Suppressor macrophage treated with lipopolysaccharide for 4 hours (primary cell): ENCODE measurements at regions not wholly inside any gene's neighbourhood (a gene's known extent, or its start where the extent isn't known, plus 50 kb on each side); places are given as distances from the start of the nearest gene placed in this dataset.

ENCODE experiments used
- DNase-seq: peaks from one replicate; pipeline ENCODE4 v3.0.0-alpha.2; 2020

DNA sequence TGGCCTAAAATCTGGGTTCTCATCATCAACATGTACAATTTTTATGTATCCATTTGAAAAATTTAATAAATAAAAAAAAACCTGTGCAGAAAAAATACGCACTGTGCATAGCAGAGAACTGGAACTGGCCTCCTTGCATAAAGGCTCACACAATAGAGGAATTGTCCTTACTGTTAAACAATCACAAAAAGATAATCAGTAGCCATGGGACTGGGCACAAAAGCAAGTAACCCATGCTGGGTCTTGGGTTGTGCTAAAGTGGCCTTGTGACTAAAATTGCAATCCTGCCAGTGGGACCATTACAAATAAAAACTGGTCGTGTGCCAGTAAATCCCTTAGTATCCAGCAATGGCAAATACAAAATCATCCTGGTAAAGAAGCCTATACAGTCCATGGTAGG is 1646.6 kb downstream of the MAT2B start:
- no peak for DNase-seq

DNA sequence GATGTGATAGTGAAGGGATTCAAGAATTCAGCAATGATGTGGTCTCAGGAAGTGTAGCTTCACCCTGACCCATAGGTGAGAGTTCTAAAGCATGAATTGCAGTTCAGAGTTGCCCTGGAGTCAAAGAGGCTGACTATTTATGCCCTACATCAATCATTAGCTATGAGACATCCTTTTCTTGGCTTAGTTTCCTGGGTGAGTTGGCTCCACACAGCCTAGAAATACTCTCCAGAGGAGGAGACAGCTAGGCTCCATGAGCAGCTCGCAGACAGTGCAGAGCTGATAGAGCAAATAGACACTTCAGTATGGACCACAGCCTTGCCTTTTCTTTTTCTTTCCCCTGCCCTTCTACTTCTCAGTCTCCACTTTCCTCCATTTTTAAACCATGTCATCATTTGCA is 1651.8 kb downstream of the MAT2B start:
- DNase-seq: no peak

DNA sequence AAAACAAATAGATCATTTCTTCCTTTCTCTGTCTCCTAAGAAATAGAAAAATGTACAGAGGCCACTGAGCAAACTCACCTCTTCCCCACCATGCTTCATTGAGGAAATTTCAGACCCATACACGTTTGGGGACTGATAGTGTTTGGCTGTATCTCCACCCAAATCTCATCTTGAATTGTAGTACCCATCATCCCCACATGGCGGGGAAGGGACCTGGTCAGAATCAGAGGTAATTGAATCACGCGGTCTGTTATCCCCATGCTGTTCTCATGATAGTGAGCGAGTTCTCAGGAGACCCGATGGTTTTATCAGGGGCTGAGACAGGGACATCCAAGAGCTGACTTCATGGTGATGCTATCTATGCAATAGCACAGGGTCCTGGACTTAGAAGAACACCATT is 1655.8 kb downstream of the MAT2B start:
- no peak for DNase-seq

DNA sequence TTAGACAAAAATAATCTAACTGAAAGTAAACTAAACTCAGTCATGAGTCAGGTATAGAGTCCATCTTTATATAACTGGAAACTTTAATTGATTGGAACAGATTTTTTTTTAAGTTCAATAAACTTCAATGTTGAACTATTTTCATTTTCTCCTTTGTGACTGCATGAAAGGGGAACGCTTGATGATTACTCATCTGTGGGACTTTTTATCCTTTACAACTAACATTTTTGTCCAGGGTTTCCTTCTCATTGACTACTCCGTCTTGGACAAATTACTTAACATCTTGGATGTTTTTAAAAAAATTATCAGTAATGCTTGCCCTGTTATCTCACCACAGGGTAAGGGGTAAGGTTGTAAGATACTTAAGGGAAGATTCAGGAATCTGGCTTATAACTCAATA is 1658.4 kb downstream of the MAT2B start:
- DNase-seq: peak; percentile 29

DNA sequence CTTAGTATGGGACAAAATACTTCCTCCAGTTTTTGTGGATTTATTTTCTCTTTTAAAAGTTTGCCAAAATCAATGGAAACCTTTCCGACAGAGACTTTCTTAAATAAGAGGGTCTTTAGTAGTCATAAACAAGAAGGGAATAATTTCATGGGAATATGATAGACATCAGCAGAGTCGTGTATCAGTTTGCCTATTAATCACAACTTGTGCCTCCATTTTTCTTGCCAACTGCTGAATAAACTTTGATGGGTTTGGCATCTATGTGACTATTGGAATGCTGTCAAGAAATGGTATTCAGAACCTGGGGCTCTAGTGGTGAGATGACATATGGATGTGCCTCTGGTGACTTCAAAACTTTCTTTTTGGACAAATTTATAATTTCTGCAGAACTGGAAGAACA is 1668.2 kb downstream of the MAT2B start:
- no peak for DNase-seq

DNA sequence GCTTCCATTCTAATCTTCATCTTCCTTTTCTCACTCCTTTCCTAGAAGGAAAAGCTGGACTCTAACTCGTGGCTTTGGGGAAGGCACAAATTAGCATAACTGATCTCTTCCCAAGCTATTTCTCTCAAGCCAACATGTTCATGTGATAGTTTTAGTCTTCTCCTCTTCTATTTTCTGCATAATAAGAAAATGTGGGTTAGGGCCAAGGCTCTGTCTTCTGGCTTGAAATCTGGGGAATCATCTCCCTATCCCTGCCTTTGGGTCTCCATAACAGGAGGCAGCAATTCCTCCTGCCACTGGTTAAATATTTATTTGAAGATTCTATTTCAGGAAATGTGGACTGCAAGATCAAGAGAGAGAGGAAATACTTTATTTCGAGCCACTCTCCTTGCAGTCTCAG is 1669.6 kb downstream of the MAT2B start:
- no peak for DNase-seq

DNA sequence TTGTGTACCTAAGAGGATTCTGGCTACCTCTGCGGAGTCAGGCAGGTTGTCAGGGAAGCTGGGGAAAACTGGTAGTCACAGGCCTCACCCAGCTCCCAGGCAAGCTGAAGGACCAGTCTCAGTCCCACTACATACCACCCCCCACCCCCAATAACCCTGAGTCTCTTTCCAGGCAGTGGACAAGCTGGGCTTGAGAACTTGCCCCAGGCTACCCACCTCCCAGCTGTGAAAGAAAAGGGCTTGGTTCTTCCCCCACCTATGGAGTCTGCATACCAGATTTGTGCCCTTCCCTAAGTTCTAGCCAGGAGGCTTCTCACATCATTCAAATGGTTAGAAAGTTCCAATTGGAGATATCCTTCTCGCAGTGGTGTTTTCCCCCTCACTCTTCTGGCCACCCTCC is 1678.8 kb downstream of the MAT2B start:
- DNase-seq: no peak

DNA sequence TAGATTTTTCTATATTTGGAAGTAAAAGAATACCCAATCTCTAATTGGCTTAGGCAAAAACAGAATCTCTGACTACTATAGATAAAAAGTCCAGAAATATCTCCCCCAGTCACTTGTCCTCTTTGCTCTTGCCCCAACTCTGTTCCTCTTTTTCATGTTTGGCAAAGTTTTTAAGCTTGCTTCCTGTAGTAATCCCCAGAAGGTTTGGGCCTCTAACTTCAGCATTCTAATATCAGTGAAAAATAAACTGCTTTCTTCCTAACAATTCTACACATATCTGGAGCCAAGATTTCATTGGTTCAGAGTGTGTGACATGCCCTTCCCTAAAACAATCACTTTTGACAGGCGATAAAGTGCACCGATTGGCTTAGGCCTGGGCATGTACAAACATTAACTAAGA is 1680.3 kb downstream of the MAT2B start:
- peak; percentile 25 for DNase-seq

DNA sequence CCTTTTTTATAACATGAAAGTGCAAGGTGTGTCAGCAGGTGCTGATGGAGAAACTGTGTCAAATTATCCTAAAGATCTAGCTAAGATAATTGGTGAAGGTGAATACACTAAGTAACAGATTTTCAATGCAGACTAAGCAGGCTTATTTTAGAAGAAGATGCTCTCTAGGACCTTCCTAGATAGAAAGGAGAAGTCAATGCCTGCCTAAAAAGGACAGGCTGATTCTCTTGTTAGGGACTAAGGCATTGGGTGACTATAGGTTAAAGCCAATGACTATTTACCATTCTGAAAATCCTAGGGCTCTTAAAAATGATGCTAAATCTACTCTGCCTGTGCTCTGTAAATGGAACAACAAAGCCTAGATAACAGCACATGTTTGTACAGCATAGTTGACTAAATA is 1682.4 kb downstream of the MAT2B start:
- DNase-seq: no peak

DNA sequence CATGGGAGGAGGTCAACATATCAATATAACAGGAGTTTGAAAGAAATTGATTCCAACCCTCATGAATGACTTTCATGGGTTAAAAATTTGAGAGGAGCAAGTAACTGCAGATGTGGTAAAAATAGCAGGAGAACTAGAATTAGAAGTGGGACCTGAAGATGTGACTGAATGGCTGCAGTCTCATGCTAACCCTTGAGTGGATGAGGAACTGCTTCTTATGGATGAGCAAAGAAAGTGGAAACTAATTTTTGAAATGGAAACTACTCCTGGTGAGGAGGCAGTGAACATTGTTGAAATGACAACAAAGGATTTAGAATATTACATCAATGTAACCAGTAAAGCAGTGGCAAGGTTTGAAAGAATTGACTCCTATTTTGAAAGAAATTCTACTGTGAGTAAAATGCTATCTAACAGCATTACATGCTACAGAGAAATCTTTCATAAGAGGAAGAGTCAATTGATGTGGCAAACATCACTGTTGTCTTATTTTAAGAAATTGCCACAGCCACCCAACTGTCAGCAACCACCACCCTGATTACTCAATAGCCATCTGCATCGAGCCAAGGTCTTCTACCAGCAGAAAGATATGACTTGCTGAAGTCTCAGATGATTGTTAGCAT is 1683.2 kb downstream of the MAT2B start:
- DNase-seq: peak; percentile 83

DNA sequence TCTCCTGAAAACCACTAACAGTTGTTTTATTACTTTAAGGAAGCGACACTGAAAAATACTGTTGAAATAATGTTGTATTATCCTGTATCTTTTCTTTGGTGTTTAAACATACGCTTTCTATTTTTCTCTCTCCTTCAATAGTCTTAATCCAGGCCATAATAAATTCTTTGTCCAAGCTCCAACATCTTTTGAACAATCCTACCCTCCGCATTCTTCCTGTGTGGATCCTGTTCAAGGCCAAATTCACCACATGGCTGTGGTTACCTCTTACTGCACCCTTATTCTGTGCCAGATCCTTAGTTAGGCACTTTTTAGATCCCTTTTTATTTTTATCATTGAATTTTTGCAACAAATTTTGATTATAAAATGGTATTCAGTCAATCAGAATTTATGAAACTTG is 1691.5 kb downstream of the MAT2B start:
- DNase-seq: no peak

DNA sequence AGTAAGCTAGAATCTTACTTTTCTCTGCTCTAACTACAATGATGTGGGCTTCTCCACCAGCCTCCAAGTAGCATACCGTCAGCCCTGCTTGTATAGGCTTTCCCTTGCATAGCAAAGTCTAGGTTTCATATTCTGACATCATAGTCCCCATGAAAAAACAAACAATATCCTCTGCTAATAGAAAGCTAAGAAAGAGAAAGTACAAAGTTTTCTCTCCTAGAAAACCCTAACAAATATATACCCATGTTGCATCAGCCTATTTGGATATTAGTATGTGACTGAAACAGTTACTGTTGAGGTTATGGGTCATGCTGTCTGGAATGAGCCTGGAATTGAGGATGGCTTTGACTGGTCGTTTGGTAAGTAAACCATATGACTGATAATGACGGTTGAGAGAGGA is 1696.0 kb downstream of the MAT2B start:
- DNase-seq: peak; percentile 20

DNA sequence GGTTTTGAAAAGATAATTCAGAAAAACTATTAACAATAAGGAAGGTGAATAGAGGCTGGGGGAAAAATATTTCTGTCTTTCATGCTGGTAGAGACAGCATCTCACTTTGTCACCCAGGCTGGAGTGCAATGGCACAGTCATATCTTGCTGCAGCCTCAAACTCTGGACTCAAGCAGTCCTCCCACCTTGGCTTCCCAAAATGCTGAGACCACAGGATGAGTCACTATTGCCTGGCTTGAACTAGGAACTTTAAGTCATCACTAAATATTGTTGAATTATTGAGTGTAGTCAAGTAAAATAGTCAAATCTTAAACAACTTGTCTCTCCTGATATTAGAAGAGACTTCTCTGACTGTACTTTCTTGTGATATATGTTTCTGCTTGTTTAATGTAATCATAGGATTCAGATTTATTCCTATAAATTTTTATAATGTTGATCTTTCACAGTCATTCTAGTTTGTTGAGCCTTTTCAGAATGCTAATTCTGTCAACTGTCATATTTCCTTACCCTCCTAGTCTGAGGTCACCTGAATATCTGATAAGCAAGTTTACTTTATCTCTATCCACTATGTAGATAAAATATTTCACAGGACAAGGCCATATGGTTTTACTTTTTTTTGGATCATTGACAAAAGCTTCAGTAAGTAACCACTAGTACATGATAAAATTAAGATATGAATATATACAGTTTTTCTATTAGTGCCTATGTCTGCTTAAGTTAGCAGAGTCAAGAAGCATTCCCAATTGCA is 1696.5 kb downstream of the MAT2B start:
- peak; percentile 48 for DNase-seq

DNA sequence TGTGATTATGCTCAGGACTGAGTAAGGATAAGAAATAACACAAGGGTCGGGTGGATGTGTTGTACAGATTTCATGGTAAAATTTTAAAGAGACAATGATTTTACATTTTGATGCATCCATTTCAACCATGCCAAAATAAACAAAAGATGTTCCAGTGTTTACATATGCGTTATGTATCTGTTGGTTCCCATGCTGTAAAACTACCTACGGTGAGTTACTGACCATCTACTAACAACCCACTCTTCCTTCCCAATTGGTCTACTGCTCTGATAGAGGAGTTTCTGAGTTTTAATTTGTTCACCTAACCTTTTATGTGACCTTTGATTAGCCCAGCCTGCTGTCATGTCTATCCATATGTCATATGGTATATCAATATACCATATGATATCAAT is 1697.1 kb downstream of the MAT2B start:
- DNase-seq: no peak

DNA sequence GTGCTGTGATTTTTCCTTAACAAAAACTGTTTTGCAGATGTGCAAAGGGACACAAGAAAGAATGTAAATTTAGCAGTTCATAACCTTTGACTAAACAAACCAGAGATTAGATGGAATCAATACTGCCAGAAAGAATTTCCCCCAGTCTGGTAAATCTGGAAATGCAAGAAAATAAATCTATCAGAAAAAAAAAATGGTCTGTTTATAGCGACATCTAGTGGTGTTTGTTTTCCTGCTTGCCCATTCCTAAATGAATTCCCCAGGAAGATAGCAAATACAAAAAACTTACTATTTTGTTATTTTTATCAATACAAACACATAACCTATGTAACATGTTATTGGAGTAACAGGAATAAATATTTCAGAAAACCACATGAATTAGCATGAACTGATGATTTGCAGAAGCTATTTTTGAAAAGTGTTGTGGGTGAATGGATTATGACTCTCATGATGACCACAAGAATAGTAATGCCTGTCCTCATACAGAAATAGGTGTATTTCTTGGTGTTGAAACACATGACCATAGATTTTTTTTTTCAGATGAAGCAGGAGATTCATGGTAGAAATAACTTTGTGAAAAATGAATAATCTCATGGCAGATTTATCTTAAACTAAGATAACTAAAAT is 1703.8 kb downstream of the MAT2B start:
- peak; percentile 62 for DNase-seq

DNA sequence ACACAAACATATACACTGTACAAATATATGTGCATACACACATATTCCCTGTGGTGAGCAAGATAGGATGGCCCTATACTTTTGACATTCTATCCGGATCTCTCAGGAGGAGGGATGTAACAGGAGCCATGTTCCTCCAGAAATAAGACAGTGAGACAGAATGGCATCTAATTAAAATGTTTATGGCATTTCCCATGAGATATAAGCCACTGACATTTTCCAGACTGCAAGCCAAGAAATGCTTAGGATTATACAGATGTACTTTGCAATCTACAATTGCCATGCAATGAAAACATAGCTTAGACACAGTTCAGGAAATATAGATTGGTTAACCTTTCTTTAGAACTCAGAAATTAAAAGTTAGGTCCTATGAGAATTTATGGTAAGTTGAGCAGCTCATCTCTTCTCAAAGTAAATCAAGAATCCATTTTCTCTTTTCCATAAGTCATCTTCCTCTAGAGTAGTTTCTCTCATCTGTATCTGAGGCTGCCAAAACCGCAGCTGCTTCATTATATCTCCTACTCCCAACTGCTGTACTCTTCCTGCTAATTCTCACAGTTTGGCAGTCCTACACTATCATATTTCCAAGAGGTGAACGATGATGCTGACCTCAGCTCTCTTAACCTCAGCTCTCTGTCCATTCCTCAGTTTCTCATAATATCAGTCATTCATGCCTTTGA is 1719.1 kb downstream of the MAT2B start:
- DNase-seq: no peak

DNA sequence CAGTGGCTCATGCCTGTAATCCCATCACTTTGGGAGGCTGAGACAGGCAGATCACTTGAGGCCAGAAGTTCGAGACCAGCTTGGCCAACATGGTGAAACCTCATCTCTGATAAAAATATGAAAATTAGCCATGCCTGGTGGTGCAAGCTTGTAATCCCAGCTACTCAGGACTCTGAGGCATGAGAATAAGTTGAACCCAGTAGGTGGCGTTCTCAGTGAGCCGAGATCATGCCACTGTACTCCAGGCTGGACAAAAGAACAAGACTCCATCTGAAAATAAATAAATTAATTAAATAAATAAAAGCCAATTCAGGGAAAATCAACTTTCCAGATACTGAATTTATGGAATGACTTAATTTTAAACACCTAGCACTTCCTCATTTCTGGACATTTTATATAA is 1722.1 kb downstream of the MAT2B start:
- DNase-seq: no peak

DNA sequence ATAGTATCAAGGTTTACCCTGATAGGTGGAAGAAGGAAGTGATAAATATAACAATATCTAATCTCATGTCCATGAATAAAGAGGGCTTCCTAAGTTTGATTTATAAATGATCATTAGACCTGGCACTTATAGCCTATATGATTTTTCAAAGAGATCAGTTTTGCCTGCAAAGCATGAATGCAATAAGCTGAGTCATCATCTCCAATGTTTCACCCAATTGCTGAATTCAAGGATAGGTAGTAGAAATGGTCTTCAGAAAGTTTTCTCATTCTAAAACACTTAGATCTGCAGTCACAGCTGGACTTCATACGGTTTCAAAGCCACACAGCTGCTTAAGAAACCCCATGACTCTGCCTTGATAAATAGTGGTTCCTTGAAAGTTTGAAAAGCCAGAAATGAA is 1722.8 kb downstream of the MAT2B start:
- DNase-seq: no peak

DNA sequence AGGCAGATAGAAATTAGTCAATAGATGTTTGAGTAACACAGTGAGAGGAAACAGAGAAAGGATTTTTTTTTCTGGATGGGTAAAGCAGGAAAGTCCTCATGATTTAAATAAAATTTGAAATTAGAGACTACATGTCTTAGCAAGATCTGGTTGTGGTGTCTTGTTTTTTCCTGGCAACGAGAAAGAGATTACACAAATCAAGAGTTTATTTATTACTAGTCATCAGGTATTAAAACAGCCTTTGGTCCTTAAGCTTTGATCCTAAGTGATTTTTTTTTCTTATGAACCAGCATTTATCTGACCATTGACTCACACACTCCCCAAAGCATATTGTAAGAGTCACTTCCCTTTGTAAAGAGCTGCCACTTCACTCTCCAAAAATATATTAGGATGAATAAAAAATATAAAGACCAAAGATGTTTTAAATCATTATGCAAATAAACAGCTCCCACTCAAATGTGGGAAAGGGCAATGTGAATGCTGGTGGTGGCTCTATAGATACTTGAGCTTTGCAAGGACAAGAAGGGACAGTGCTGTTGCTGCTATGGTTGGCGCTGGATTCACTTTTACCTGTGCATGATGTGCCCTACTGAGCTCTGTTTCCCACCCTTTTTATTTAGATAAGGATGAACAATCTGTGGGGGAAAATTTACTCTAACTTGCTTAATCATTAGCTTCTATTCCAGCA is 1726.5 kb downstream of the MAT2B start:
- DNase-seq: no peak

DNA sequence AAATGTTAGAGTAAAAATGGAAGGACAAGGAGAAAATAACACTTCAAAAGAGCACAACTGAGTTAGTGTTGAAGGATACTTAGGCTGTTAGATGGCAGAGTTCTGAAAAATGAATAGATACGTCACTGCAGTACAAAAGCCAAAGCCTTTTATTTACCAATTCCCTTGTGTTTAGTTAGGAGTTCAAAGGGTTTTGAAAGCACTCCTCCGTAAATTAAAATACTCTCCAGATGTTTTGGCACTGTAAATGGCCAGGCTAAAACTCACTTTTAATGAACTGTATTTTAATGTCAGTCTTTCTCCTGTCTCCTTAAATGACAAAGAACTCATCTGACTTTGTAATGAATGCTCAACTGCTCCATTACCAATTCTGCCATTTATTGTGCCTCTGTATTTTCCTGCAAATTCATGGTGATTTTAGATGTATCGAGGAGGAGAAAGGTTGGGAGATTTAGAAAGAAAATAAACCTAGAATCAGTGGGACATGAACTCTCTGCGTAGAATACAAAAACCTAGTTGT is 1727.2 kb downstream of the MAT2B start:
- no peak for DNase-seq

DNA sequence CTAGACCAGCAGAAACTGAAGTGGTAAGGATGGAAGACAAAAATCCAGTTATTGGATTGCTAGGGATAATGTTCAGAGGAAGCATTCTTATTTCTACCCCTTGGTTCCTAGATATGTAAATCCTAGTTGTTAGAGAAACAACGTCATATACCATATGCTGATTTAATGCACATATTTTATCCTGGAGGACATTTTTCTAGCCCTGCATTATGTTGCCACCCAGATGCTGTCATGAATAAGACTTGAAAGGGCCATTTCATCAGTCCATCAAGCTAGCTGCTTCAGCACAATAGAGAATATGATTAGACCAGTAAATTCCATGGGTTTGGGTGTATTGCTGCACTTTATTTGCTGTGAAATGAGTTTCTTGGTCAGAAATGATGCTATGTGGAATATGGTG is 1736.4 kb downstream of the MAT2B start:
- no peak for DNase-seq

DNA sequence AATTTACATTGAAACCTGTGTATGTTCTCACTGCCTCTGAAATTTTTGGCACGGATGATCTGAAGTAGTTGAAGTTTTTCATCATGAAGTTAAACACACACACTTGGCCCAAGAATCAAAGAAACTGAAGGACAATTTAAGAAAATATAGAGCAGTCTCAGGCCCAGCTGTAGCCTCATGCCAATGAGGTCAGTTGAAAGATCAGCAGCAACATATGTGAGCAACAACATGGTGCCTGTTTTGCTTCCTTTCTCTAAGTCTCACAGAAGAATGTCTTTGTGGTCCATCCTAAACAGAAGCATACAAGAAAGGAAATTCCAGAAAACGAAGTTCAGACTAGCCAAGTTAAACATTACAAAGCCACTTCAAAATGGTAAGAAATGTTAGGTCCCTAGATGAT is 1737.2 kb downstream of the MAT2B start:
- DNase-seq: no peak

DNA sequence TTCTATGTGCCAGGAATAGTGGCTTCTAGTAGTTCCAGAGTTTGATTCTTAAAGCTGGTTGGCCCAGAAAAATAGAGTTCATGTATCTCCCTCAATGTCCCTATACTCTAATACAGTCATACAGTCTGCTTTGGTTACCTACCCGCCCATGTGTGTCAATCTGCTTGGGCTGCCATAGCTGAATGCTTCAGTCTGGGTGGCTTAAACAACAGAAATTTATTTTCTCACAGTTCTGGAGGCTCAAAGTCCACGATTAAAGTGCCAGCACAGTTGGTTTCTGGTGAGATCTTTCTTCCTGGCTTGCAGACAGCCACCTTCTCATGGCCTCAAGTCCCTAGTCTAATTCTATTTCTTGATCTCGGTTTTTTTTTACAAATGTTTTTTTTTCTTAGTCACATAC is 1739.0 kb downstream of the MAT2B start:
- DNase-seq: no peak
